GM19395 (cell line): ENCODE measurements at regions not wholly inside any gene's neighbourhood (a gene's known extent, or its start where the extent isn't known, plus 50 kb on each side); places are given as distances from the start of the nearest gene placed in this dataset.
"Not testable (repeated sequence)": the region's sequence is repeated elsewhere in the genome, so short reads cannot be mapped to it uniquely, and the experiment has no call there.

Experiments
- ATAC-seq: cut with Tn5 transposase; IDR thresholded peaks from one replicate; pipeline ENCODE4 v1.9.1; 2021; ENCODE audit warnings: mild to moderate bottlenecking, moderate library complexity; ENCODE audit not compliant: unreplicated experiment

GRCh38 chr2:87404411-87405255 is 343.3 kb upstream of the PLGLB2 start:
- not testable (repeated sequence) for ATAC-seq

GRCh38 chr2:87405531-87406216 is 342.2 kb upstream of the PLGLB2 start:
- not testable (repeated sequence) for ATAC-seq

GRCh38 chr2:87406406-87407175 is 341.3 kb upstream of the PLGLB2 start:
- ATAC-seq: not testable (repeated sequence)

DNA sequence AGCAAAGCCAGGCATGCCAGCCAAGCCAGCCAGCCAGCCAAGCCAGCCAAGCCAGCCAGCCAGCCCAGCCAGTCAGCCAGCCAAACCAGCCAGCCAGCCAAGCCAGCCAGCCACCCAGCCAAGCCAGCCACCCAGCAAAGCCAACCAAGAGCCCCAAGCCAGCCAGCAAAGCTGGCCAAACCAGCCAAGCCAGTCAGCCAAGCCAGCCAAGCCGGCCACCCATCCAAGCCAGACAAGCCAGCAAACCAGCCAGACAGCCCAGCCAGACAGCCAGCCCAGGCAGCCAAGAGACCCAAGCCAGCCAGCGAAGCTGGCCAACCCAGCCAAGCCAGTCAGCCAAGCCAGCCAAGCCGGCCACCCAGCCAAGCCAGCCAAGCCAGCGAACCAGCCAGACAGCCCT is 338.3 kb upstream of the PLGLB2 start:
- ATAC-seq: not testable (repeated sequence)

- not testable (repeated sequence) for ATAC-seq
These were observed 337.5 kb upstream of the PLGLB2 start for GRCh38 chr2:87410371-87410770.

DNA sequence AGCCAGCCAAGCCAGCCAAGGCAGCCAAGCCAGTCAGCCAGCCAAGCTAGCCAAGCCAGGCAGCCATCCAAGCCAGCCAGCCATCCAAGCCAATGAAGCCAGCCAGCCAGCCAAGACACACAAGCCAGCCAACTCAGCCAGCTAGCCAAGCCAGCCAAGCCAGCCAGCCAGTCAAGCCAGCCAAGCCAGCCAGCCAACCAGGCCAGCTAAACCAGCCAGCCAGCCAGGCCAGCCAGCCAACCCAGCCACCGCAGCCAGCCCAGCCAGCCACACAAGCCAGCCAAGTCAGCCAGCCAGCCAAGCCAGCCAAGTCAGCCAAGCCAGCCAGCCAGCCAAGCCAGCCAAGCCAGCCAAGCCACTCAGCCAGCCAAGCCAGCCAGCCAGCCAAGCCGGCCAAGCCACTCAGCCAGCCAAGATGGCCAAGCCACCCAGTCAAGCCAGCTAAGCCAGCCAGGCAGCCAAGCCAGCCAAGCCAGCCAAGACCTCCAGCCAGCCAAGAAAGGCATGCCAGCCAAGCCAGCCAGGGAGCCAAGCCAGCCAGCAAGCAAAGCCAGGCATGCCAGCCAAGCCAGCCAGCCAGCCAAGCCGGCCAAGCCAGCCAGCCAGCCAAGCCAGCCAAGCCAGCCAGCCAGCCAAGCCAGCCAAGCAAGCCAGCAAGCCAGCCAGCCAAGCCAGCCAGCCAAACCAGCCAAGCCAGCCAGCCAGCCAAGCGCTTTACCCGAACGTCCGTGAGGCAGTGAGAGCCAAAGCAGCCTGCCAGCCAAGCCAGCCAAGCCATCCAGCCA is 335.7 kb upstream of the PLGLB2 start:
- not testable (repeated sequence) for ATAC-seq

DNA sequence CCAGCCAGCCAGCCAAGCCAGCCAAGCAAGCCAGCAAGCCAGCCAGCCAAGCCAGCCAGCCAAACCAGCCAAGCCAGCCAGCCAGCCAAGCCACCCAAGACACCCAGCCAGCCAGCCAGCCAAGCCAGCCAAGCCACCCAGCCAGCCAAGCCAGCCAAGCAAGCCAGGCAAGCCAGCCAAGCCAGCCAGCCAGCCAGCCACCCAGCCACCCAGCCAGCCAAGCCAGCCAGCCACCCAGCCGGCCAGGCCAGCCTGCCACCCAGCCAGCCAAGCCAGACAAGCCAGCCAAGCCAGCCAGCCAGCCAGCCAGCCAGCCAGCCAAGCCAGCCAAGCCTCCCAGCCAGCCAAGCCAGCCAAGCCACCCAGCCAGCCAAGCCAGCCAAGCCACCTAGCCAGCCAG is 333.6 kb upstream of the PLGLB2 start:
- ATAC-seq: not testable (repeated sequence)

GRCh38 chr2:87414795-87415570 is 332.9 kb upstream of the PLGLB2 start:
- not testable (repeated sequence) for ATAC-seq

GRCh38 chr2:87415586-87416265 is 332.2 kb upstream of the PLGLB2 start:
- not testable (repeated sequence) for ATAC-seq

GRCh38 chr2:87416266-87416592 is 331.7 kb upstream of the PLGLB2 start:
- not testable (repeated sequence) for ATAC-seq

DNA sequence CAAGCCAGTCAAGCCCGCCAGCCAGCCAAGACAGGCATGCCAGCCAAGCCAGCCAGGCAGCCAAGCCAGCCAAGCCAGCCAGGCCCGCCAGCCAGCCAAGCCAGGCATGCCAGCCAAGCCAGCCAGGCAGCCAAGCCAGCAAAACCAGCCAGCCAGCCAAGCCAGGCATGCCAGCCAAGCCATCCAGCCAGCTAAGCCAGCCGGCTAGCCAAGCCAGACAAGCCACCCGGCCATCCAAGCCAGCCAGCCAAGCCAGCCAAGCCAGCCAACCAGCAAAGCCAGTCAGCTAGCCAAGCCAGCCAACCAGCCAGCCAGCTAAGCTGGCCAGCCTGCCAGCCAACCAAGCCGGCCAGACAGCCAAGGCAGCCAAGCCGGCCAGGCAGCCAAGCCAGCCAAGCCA is 330.7 kb upstream of the PLGLB2 start:
- ATAC-seq: not testable (repeated sequence)

DNA sequence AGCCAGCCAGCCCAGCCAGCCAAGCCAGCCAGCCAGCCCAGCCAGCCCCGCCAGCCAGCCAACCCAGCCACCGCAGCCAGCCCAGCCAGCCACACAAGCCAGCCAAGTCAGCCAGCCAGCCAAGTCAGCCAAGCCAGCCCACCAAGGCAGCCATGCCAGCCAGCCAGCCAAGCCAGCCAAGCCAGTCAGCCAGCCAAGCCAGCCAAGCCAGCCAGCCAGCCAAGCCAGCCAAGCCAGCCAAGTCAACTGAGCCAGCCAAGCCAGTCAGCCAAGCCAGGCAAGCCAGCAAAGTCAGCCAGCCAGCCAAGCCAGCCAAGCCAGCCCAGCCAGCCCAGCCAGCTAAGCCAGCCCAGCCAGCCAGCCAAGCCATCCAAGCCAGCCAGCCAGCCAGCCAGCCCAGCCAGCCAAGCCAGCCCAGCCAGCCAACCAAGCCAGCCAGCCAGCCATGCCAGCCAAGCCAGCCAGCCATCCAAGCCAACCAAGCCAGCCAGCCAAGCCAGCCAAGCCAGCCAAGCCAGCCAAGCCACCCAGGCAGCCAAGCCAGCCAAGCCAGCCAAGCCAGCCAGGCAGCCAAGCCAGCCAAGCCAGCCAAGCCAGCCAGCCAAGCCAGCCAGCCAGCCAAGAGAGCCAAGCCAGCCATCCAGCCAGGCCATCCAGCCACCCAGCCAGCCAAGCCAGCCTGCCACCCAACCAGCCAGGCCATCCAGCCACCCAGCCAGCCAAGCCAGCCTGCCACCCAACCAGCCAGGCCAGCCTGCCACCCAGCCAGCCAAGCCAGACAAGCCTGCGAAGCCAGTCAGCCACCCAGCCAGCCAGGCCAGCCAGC is 329.9 kb upstream of the PLGLB2 start:
- ATAC-seq: not testable (repeated sequence)

DNA sequence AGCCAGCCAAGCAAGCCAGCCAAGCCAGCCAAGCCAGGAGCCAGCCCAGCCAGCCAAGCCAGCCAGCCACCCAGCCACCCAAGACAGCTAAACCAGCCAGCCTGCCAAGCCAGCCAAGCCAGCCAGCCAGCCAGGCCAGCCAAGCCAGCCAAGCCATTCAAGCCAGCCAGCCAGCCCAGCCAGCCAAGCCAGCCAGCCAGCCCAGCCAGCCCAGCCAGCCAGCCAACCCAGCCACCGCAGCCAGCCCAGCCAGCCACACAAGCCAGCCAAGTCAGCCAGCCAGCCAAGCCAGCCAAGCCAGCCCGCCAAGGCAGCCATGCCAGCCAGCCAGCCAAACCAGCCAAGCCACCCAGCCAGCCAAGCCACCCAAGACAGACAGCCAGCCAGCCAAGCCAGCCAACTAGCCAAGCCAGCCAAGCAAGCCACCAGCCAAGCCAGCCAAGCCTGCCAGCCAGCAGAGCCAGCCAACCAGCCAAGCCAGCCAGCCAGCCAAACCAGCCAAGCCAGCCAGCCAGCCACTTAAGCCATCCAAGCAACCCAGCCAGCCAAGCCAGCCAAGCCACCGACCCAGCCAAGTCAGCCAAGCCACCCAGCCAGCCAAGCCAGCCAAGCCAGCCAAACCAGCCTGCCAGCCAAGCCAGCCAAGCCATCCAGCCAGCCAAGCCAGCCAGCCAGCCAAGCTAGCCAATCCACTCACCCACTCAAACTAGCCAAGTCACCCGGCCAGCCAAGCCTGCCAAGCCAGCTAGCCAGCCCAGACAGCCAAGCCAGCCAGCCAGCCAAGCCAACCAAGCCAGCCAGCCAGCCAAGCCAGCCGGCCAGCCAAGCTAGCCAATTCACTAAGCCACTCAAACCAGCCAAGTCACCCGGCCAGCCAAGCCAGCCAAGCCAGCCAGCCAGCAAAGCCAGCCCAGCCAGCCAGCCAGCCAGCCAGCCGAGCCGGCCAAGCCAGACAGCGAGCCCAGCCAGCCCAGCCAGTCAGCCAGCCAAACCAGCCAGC is 328.8 kb upstream of the PLGLB2 start:
- not testable (repeated sequence) for ATAC-seq

- not testable (repeated sequence) for ATAC-seq
These were observed 327.9 kb upstream of the PLGLB2 start for GRCh38 chr2:87419980-87420379.

DNA sequence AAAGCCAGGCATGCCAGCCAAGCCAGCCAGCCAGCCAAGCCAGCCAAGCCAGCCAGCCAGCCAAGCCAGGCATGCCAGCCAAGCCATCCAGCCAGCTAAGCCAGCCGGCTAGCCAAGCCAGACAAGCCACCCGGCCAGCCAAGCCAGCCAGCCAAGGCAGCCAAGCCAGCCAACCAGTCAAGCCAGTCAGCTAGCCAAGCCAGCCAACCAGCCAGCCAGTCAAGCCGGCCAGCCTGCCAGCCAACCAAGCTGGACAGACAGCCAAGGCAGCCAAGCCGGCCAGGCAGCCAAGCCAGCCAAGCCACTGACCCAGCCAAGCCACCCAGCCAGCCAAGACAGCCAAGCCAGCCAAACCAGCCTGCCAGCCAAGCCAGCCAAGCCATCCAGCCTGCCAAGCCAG is 326.9 kb upstream of the PLGLB2 start:
- not testable (repeated sequence) for ATAC-seq

DNA sequence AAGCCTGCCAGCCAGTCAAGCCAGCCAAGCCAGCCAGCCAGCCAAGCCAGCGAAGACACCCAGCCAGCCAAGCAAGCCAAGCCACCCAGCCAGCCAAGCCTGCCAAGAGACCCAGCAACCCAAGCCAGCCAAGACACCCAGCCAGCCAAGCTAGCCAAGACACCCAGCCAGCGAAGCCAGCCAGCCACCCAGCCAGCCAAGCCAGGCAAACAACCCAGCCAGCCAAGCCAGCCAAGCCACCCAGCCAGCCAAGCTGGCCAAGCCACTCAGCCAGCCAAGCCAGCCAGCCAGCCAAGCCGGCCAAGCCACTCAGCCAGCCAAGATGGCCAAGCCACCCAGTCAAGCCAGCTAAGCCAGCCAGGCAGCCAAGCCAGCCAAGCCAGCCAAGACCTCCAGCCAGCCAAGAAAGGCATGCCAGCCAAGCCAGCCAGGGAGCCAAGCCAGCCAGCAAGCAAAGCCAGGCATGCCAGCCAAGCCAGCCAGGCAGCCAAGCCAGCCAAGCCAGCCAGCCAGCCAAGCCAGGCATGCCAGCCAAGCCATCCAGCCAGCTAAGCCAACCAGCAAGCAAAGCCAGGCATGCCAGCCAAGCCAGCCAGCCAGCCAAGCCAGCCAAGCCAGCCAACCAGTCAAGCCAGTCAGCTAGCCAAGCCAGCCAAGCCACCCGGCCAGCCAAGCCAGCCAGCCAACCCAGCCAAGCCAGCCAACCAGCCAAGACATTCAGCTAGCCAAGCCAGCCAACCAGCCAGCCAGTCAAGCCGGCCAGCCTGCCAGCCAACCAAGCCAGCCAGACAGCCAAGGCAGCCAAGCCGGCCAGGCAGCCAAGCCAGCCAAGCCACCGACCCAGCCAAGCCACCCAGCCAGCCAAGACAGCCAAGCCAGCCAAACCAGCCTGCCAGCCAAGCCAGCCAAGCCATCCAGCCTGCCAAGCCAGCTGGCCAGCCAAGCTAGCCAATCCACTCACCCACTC is 323.8 kb upstream of the PLGLB2 start:
- ATAC-seq: not testable (repeated sequence)
